Lower leg skin (tissue), 3 donors: ENCODE measurements at regions not wholly inside any gene's neighbourhood (a gene's known extent, or its start where the extent isn't known, plus 50 kb on each side); places are given as distances from the start of the nearest gene placed in this dataset.

ENCODE experiments used
- CTCF ChIP-seq, 3 donors: fragments of 450-650 bp; IDR thresholded peaks; one replicate each; pipeline ENCODE4 v1.5.1; 2016; ENCODE audit warnings: antibody characterized with exemption in 3 of 3, mild to moderate bottlenecking in 3 of 3, moderate library complexity in 2 of 3
- POLR2A ChIP-seq, 2 donors: fragments of 450-650 bp; IDR thresholded peaks; one replicate each; pipeline ENCODE4 v1.6.1; 2016 to 2017; ENCODE audit warnings: antibody characterized with exemption in 2 of 2, mild to moderate bottlenecking in 1 of 2, moderate library complexity in 1 of 2

- TF ChIP-seq POLR2A (IDR thresholded peaks at IDR 0.05) (no peak), CTCF (IDR thresholded peaks at IDR 0.05) (no peak)
Measured at GRCh38 chr2:175355246-175355645, 173.7 kb upstream of the ATP5MC3 start.
